Urothelium cell line (cell line): ENCODE measurements at regions not wholly inside any gene's neighbourhood (a gene's known extent, or its start where the extent isn't known, plus 50 kb on each side); places are given as distances from the start of the nearest gene placed in this dataset.
"Not testable (repeated sequence)": the region's sequence is repeated elsewhere in the genome, so short reads cannot be mapped to it uniquely, and the experiment has no call there.

ENCODE experiments used
- DNase-seq: peaks from one replicate; pipeline ENCODE4 v3.0.0; 2011; ENCODE audit warnings: low spot score, mixed read lengths
- FAIRE-seq: peaks from 2 replicates; lab custom pipeline; 2011; peaks lifted over from hg19 to GRCh38; lab: Jason Lieb, UNC

GRCh38 chr5:118430076-118430475 lies 558.3 kb downstream of the DTWD2 start:
- FAIRE-seq (no peak), DNase-seq (no peak)

DNA sequence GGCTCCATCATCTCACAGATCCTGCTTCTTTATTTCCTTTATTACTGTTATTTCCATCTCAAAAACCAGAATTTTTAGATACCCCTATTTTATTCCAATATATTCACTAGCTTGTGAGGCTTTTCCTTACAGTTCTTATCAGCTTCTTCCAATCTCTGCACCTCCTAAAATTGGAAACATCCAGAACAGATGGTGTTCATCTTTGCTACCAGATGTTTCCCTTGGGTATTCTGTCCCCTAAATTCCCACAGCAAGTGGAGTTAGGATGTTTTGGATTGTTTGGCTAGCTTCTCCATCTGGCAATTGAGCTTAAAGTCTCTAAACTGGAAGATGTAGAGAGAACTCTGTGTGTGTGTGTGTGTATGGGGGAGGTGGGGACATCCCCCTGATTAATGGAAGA lies 580.4 kb downstream of the DTWD2 start:
- no peak for FAIRE-seq
- no peak for DNase-seq

DNA sequence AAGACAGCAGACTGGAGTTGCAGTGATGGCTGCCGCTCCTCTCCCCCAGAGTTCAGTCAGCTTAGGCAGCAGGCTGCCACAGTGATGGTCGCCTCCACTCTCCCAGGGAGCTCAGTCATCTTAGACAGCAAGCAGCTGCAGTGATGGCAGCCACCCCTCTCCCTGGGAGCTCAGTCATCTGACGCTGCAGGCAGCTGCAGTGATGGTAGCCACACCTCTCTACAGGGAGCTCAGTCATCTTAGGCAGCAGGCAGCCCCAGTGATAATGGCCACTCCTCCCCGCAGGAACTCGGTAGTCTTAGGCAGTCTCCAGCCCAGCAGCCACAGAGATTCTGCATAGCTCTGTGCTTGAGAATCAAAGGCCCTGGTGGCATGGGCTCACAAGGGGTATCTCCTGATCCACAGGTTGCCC lies 582.7 kb downstream of the DTWD2 start:
- DNase-seq = no peak
- no peak for FAIRE-seq

DNA sequence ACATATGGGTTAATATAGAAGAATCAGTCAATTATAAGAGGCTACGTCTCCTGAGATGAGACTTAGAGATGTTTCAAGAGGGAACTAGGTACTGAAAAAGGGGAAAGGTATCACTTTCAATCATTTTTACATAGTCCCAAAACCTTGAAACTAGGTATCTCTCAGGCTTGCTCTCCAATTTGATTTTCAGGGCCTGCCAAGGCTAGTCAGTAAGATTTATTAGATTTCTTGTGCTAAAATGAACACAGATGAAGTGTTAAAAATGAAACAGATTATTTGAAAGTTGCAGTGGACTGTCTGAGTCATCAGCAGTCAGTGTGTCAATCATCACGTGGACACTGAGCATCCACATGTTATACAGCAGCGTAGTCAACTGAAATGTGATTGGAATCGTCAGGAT lies 591.1 kb downstream of the DTWD2 start:
- FAIRE-seq = no peak

GRCh38 chr5:118392491-118392890 lies 595.9 kb downstream of the DTWD2 start:
- DNase-seq (no peak), FAIRE-seq (no peak)

More for the DNA sequence above, 591.1 kb downstream of the DTWD2 start:
- DNase-seq = no peak

- not testable (repeated sequence) for DNase-seq, FAIRE-seq
Observed at GRCh38 chr5:118382931-118383330, 605.4 kb downstream of the DTWD2 start.

- DNase-seq (no peak), FAIRE-seq (no peak)
Observed at GRCh38 chr5:118379470-118379869, 608.9 kb downstream of the DTWD2 start.

DNA sequence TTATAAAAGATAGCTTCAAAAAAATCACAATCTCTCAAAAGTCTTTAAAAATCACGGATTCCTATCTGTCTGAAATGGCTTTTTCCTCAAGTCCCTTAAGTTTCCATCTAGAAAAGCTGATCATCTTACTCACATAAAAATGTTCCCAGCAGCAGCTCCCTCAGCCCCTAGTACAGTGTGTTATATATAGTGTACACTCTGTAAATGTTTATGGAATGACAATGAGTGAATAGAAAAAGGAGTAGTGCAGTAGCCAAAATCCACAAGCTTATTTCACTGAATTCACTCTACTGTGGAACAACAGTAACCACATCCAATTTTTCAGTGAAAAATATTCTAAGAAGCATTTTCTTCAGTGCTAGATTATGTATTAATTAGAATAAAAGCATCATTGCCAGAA lies 609.4 kb downstream of the DTWD2 start:
- no peak for FAIRE-seq
- no peak for DNase-seq

GRCh38 chr5:118377420-118377819 lies 610.9 kb downstream of the DTWD2 start:
- DNase-seq = no peak
- no peak for FAIRE-seq

DNA sequence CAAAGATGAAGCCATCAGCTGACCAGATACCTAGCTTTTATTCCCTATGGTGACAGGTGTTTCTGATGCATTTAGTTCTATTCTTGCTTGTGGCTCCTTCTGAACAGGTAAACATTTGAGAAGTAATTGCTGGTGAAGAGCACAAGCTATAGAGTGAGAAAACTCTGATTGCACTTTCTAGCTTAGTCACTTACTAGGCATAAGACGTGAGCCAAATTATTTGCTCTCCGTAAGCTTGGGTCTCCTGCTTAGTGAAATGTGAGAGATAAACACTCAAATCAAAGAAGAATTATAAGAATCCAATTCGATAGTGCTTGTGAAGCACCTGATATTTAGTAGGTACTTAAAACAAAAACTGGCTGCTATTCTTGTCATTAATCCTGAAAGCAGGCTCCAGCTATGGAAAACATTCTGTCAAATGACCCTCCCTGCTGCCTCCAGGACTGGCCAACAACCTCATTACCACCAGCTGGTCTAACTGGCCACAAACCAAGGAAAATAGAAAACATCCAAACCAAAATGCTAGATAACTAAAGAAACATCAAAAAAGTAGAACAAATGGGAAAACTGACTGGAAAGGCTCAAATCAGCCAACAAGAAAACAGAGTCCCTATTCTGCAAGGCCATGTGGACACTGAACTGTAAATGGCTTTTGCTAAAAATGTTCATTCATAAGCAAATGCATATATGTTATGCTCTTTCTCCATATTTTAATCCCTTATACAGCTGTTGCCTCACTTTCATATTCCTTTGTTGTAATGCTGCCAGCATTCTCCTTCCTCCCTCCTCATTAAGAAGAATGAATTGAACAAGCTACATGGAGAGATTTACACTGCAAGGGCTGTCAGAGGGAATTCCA lies 616.1 kb downstream of the DTWD2 start:
- FAIRE-seq = no peak
- no peak for DNase-seq

- FAIRE-seq (no peak), DNase-seq (no peak)
Observed at GRCh38 chr5:118366429-118366828, 621.9 kb downstream of the DTWD2 start.

DNA sequence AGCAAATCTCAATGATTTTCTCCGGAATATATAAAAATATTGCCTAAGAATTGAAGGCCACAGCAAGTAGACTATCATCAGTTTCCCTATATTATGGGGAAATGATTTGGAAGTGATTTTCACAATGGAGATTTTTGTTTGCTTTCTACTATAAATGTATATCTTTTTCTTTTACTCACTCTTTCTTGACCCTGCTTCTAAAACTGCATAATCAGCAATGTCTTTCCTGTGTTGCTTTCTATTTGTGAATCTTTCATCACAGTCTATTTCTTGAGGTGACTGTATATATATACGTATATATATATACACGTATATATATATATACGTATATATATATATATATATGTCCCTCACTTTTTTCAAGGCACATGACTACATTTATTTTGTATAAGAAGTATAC lies 622.6 kb downstream of the DTWD2 start:
- no peak for FAIRE-seq
- DNase-seq = no peak

GRCh38 chr5:118354797-118355196 lies 633.5 kb downstream of the DTWD2 start:
- DNase-seq = no peak
- FAIRE-seq = no peak

DNA sequence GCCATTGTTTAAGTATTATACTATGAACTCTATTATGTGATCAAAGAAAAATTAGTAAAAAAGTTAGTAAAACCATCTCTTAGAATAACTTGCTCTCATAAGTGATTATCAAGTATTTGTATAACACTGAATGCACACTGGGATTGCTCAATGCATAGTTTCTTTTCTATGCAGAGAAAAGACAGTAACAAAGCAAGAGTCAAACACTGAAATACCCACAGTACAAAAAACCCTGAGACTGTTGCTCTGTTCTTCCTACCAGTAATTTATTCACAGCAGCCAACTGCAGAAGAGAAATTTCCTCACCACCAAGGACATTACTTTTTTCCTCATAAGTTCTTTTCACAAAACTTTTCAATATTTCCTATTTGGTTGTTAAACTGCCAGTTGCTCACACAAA lies 634.4 kb downstream of the DTWD2 start:
- DNase-seq = no peak

DNA sequence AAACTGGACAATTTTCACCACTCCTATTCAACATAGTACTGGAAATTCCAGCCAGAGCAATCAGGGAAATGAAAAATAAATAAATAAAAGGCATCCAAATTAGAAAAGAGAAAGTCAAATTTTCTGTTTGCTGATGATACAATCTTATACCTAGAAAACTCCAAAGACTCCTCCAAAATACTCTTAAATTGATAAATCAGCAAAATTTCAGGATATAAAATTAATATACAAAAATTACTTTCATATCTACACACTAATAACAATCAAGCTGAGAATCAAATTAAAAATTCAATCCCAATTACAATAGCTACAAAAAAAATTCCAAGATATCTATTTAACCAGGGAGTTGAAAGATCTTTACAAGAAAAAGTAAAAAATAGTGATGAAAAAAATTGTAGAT lies 651.9 kb downstream of the DTWD2 start:
- DNase-seq (no peak), FAIRE-seq (no peak)

More for the DNA sequence above, 634.4 kb downstream of the DTWD2 start:
- no peak for FAIRE-seq

- no peak for DNase-seq
- no peak for FAIRE-seq
Observed at GRCh38 chr5:118327389-118327788, 661.0 kb downstream of the DTWD2 start.

- FAIRE-seq = no peak
Observed at GRCh38 chr5:118326481-118327045, 661.8 kb downstream of the DTWD2 start.

DNA sequence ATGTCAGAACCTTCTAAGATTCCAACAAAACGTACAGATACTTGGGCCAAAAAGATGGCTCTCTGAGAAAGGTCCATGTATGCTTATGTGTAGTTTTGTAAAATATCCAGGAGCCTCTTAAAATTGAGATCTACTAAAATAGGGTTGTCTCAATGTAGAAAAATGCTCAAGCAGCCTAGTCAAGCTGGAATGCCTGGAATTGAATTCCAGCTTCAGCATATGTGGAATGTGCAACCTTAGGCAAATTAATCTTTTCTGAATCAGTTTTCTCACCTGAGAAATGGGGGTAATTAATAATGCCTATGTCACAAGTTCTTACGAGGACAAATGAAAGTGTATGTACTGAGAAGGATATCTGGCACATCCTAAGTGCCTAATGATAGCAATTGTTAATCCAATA lies 662.4 kb downstream of the DTWD2 start:
- no peak for DNase-seq

More at GRCh38 chr5:118326481-118327045, 661.8 kb downstream of the DTWD2 start:
- no peak for DNase-seq

DNA sequence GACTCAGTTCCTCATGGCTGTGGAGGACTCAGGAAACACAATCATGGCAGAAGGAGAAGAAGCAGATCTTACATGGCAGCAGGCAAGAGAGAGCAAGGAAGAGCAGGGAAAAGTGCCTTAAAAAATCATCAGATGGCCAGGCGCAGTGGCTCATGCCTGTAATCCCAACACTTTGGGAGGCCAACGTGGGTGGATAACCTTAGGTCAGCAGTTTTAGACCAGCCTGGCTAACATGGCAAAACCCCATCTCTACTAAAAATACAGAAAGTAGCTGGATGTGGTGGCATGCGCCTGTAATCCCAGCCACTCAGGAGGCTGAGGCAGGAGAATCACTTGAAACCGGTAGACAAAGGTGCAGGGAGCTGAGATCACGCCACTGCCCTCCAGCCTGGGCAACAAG lies 664.6 kb downstream of the DTWD2 start:
- FAIRE-seq = not testable (repeated sequence)

More for the DNA sequence above, 662.4 kb downstream of the DTWD2 start:
- no peak for FAIRE-seq

GRCh38 chr5:118321081-118321480 lies 667.3 kb downstream of the DTWD2 start:
- FAIRE-seq (no peak), DNase-seq (no peak)

More for the DNA sequence above, 664.6 kb downstream of the DTWD2 start:
- not testable (repeated sequence) for DNase-seq

DNA sequence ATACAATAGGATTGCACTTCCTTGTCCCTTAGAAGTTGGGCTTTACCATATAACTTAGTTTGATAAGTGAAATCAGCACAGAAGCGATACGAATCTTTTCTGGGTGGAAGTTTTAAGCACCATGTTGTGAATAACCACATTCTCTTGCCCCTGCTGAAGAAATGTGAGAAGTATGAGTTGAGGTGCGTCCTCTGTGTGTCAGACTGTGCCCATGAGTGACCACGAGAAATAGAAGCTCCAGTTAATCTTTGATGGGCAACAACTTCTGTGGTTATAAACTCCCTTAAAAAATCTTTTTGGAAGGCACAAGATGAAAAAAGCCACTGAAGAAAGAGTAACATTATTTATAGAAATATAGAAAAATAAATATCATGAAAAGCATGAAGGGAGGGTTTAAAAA lies 668.2 kb downstream of the DTWD2 start:
- no peak for FAIRE-seq

DNA sequence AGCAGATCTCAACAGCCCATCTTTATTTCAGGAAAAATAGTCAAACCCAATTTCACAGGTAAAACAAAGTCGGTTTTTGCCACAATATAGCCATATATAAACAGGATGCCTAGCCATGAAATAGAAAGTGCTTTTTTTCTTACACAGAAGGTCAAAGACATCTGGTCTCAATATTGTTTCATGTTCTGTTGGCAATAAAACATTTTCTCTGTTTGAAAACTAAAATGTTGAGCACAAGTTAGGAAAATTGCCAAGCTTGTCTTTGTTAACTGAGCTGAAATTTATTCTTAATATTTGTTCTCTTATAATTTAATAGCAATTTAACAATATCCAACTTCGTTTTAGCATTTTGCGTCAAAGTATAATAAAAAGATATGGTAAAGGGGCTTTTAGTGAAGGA lies 673.4 kb downstream of the DTWD2 start:
- DNase-seq = no peak
- FAIRE-seq = no peak

More for the DNA sequence above, 668.2 kb downstream of the DTWD2 start:
- no peak for DNase-seq
